Body of pancreas (tissue), 4 donors: ENCODE measurements at regions not wholly inside any gene's neighbourhood (a gene's known extent, or its start where the extent isn't known, plus 50 kb on each side); places are given as distances from the start of the nearest gene placed in this dataset.
"Not testable (repeated sequence)": the region's sequence is repeated elsewhere in the genome, so short reads cannot be mapped to it uniquely, and the experiment has no call there.

ENCODE experiments used
- ATAC-seq: fragments of 150-250 bp; one replicate; pipeline ENCODE4 v1.9.1; 2016
- DNase-seq, 4 donors: peaks; one replicate each; pipeline ENCODE4 v3.0.0-alpha.2; 2019
- H3K27ac ChIP-seq, 4 donors: fragments of 200-600 bp; sonication (generic); 1 replicate in 3 of 4; 2 replicates in 1 of 4; pipeline versions ENCODE4 v1.5.1 to v1.6.1; 2016 to 2019; ENCODE audit warnings: mild to moderate bottlenecking in 1 of 4, mixed read lengths in 1 of 4, moderate library complexity in 1 of 4
- H3K27me3 ChIP-seq, 2 donors: fragments of 200-600 bp; sonication (generic); one replicate each; pipeline ENCODE4 v1.6.0; 2016; ENCODE audit warnings: mild to moderate bottlenecking in 1 of 2
- H3K36me3 ChIP-seq, 2 donors: fragments of 200-600 bp; sonication (generic); replicated peaks in 1 of 2; 2 replicates each; pipeline ENCODE4 v1.5.1; 2016; ENCODE audit warnings: low read depth in 2 of 2; ENCODE audit not compliant: insufficient read depth in 1 of 2
- H3K4me1 ChIP-seq: fragments of 200-600 bp; sonication (generic); one replicate; pipeline ENCODE4 v1.6.0; 2016
- H3K4me3 ChIP-seq, 2 donors: fragments of 200-600 bp; sonication (generic); 1 replicate in 1 of 2; 2 replicates in 1 of 2; pipeline ENCODE4 v1.5.1; 2016 to 2019
- H3K9me3 ChIP-seq, 3 donors: fragments of 200-600 bp; sonication (generic); 1 replicate in 2 of 3; 2 replicates in 1 of 3; pipeline ENCODE4 v1.5.1; 2016
- CTCF ChIP-seq, 7 experiments: fragments of 450-650 bp in 4 of 7; fragments of 200-600 bp in 3 of 7; sonication (generic) in 3 of 7; IDR thresholded peaks; one replicate each; pipeline ENCODE4 v1.5.1; 2016 to 2019; ENCODE audit warnings: antibody characterized with exemption in 7 of 7
- POLR2A ChIP-seq, 3 donors: fragments of 450-650 bp; IDR thresholded peaks; one replicate each; pipeline ENCODE4 v1.6.1; 2016; ENCODE audit warnings: antibody characterized with exemption in 3 of 3, mild to moderate bottlenecking in 2 of 3
- WGBS, 2 donors: methylation state at CpG; one replicate each; pipeline ENCODE4 v1.1.5; 2017; 5-methylcytosine and 5-hydroxymethylcytosine counted together
- intact Hi-C: fragments of 100-400 bp; cut with DNase I; formaldehyde crosslinking; loops from one replicate; pipeline ENCODE4 v1.15.1; 2023

- ATAC-seq = no peak
- H3K36me3 ChIP-seq = no peaks in the 10 kb centered on the region
- TF ChIP-seq POLR2A (IDR thresholded peaks at IDR 0.05) = no peak
- no peak for TF ChIP-seq CTCF (IDR thresholded peaks at IDR 0.05)
- no peaks in the 10 kb centered on the region for H3K27me3 ChIP-seq
- no peak overlapping the region for H3K27ac ChIP-seq
- WGBS, 2 donors = 59 to 76% methylated on average over 4 of the region's 4 CpGs
- no peak for DNase-seq
- H3K4me1 ChIP-seq = no peaks in the 10 kb centered on the region
- H3K4me3 ChIP-seq = no peak overlapping the region
- intact Hi-C loops = no loop called here
- H3K9me3 ChIP-seq = no peaks in the 10 kb centered on the region
These were observed 245.5 kb downstream of the S1PR1 start for GRCh38 chr1:101482306-101482705.

- Histone ChIP-seq H3K9me3 (no peaks in the 10 kb centered on the region), H3K27ac (no peak overlapping the region), H3K4me1 (no peaks in the 10 kb centered on the region), H3K36me3 (no peaks in the 10 kb centered on the region), H3K27me3 (no peaks in the 10 kb centered on the region), H3K4me3 (no peak overlapping the region)
- intact Hi-C loops = no loop called here
- 42 to 43% methylated on average over 5 of the region's 5 CpGs for WGBS, 2 donors
- ATAC-seq (no peak), DNase-seq (no peak)
- TF ChIP-seq POLR2A (IDR thresholded peaks at IDR 0.05) (no peak), CTCF (IDR thresholded peaks at IDR 0.05) (no peak)
These were observed 247.3 kb downstream of the S1PR1 start for GRCh38 chr1:101483982-101484688.

- no peak for ATAC-seq
- intact Hi-C loops = no loop called here
- 11 to 17% methylated on average over 2 of the region's 2 CpGs for WGBS, 2 donors
These were observed 248.0 kb downstream of the S1PR1 start for GRCh38 chr1:101484689-101485338.

GRCh38 chr1:101485712-101486111 is 248.9 kb downstream of the S1PR1 start:
- no peak overlapping the region for H3K4me3 ChIP-seq
- no peak overlapping the region for H3K27ac ChIP-seq
- H3K4me1 ChIP-seq = no peaks in the 10 kb centered on the region
- DNase-seq = no peak
- no peaks in the 10 kb centered on the region for H3K36me3 ChIP-seq
- intact Hi-C loops = no loop called here
- no peaks in the 10 kb centered on the region for H3K27me3 ChIP-seq
- TF ChIP-seq POLR2A (IDR thresholded peaks at IDR 0.05) (no peak), CTCF (IDR thresholded peaks at IDR 0.05) (no peak)
- ATAC-seq = no peak
- 0 to 42% methylated on average over 1 of the region's 1 CpG for WGBS, 2 donors
- H3K9me3 ChIP-seq = no peaks in the 10 kb centered on the region

More at GRCh38 chr1:101484689-101485338, 248.0 kb downstream of the S1PR1 start:
- TF ChIP-seq POLR2A (IDR thresholded peaks at IDR 0.05) (no peak), CTCF (IDR thresholded peaks at IDR 0.05) (no peak)
- Histone ChIP-seq H3K27ac (no peak overlapping the region), H3K36me3 (no peaks in the 10 kb centered on the region), H3K27me3 (no peaks in the 10 kb centered on the region), H3K9me3 (no peaks in the 10 kb centered on the region), H3K4me1 (no peaks in the 10 kb centered on the region), H3K4me3 (no peak overlapping the region)
- no peak for DNase-seq

GRCh38 chr1:101492144-101492543 is 255.3 kb downstream of the S1PR1 start:
- H3K4me3 ChIP-seq, H3K27me3 ChIP-seq, H3K4me1 ChIP-seq, H3K36me3 ChIP-seq, H3K9me3 ChIP-seq, ATAC-seq, intact Hi-C loops, DNase-seq, H3K27ac ChIP-seq: not testable (repeated sequence)
- WGBS, 2 donors = 59 to 67% methylated on average over 1 of the region's 1 CpG

- intact Hi-C loops, ATAC-seq, H3K36me3 ChIP-seq, H3K4me1 ChIP-seq, H3K27ac ChIP-seq, DNase-seq, H3K9me3 ChIP-seq, H3K4me3 ChIP-seq, H3K27me3 ChIP-seq: not testable (repeated sequence)
- 46 to 52% methylated on average over 3 of the region's 3 CpGs for WGBS, 2 donors
These were observed 257.1 kb downstream of the S1PR1 start for GRCh38 chr1:101493920-101494319.
